Activated CD8-positive, alpha-beta memory T cell treated with anti-CD3 and anti-CD28 coated beads, Interleukin-2, amount 50 U/mL, for 24 hours (primary cell): ENCODE measurements at regions not wholly inside any gene's neighbourhood (a gene's known extent, or its start where the extent isn't known, plus 50 kb on each side); places are given as distances from the start of the nearest gene placed in this dataset.
"Not testable (repeated sequence)": the region's sequence is repeated elsewhere in the genome, so short reads cannot be mapped to it uniquely, and the experiment has no call there.

ENCODE experiments used
- DNase-seq: peaks from one replicate; pipeline ENCODE4 v3.0.0-alpha.2; 2020; ENCODE audit errors: extremely low read depth

GRCh38 chr1:56268519-56269140 is 310.7 kb downstream of the PLPP3 start:
- DNase-seq, result no peak

GRCh38 chr1:56267611-56268010 is 311.8 kb downstream of the PLPP3 start:
- no peak for DNase-seq

GRCh38 chr1:56266359-56266758 is 313.0 kb downstream of the PLPP3 start:
- no peak for DNase-seq

GRCh38 chr1:56265216-56265615 is 314.1 kb downstream of the PLPP3 start:
- no peak for DNase-seq

- no peak for DNase-seq
Observed at GRCh38 chr1:56263908-56264307, 315.5 kb downstream of the PLPP3 start.

GRCh38 chr1:56258371-56258770 is 321.0 kb downstream of the PLPP3 start:
- DNase-seq, result no peak

GRCh38 chr1:56257726-56258125 is 321.6 kb downstream of the PLPP3 start:
- no peak for DNase-seq

- no peak for DNase-seq
Observed at GRCh38 chr1:56256153-56257000, 323.0 kb downstream of the PLPP3 start.

GRCh38 chr1:56255516-56256152 is 323.7 kb downstream of the PLPP3 start:
- DNase-seq, result no peak

GRCh38 chr1:56254130-56254529 is 325.2 kb downstream of the PLPP3 start:
- DNase-seq, result no peak

- DNase-seq, result no peak
Observed at GRCh38 chr1:56250809-56251208, 328.6 kb downstream of the PLPP3 start.

GRCh38 chr1:56249234-56249633 is 330.1 kb downstream of the PLPP3 start:
- no peak for DNase-seq

- no peak for DNase-seq
Observed at GRCh38 chr1:56248138-56248537, 331.2 kb downstream of the PLPP3 start.

- DNase-seq, result not testable (repeated sequence)
Observed at GRCh38 chr1:56246726-56247125, 332.6 kb downstream of the PLPP3 start.

- DNase-seq, result no peak
Observed at GRCh38 chr1:56240400-56240799, 339.0 kb downstream of the PLPP3 start.

- DNase-seq, result no peak
Observed at GRCh38 chr1:56237491-56238064, 341.8 kb downstream of the PLPP3 start.

- DNase-seq, result no peak
Observed at GRCh38 chr1:56236688-56237087, 342.7 kb downstream of the PLPP3 start.

GRCh38 chr1:56235909-56236510 is 343.4 kb downstream of the PLPP3 start:
- DNase-seq, result no peak

- DNase-seq, result no peak
Observed at GRCh38 chr1:56229186-56229585, 350.2 kb downstream of the PLPP3 start.

- DNase-seq, result no peak
Observed at GRCh38 chr1:56227886-56228285, 351.5 kb downstream of the PLPP3 start.

- no peak for DNase-seq
Observed at GRCh38 chr1:56227401-56227800, 352.0 kb downstream of the PLPP3 start.
